NOMO-1 treated with dmso at 0.1 percent for 144 hours (cell line): ENCODE measurements at regions not wholly inside any gene's neighbourhood (a gene's known extent, or its start where the extent isn't known, plus 50 kb on each side); places are given as distances from the start of the nearest gene placed in this dataset.
"Not testable (repeated sequence)": the region's sequence is repeated elsewhere in the genome, so short reads cannot be mapped to it uniquely, and the experiment has no call there.

Source experiments
- DNase-seq: peaks from one replicate; lab custom pipeline; 2025; ENCODE audit not compliant: unreplicated experiment; lab: John Stamatoyannopoulos, UW

- DNase-seq, result no peak
Measured at GRCh38 chr11:13166036-13166435, 111.6 kb upstream of the BMAL1 start.

- DNase-seq, result no peak
Measured at GRCh38 chr11:13168271-13168670, 109.3 kb upstream of the BMAL1 start.

GRCh38 chr11:13169709-13170108, 107.9 kb upstream of the BMAL1 start:
- DNase-seq, result no peak

- no peak for DNase-seq
Measured at GRCh38 chr11:13174090-13174489, 103.5 kb upstream of the BMAL1 start.

GRCh38 chr11:13183094-13183825, 94.3 kb upstream of the BMAL1 start:
- DNase-seq, result no peak

- DNase-seq, result no peak
Measured at GRCh38 chr11:13183826-13184196, 93.8 kb upstream of the BMAL1 start.

GRCh38 chr11:13184295-13184794, 93.2 kb upstream of the BMAL1 start:
- no peak for DNase-seq

- DNase-seq, result no peak
Measured at GRCh38 chr11:13188179-13188578, 89.4 kb upstream of the BMAL1 start.

GRCh38 chr11:13189561-13190426, 87.8 kb upstream of the BMAL1 start:
- no peak for DNase-seq

GRCh38 chr11:13193613-13194012, 84.0 kb upstream of the BMAL1 start:
- DNase-seq, result no peak

- DNase-seq, result not testable (repeated sequence)
Measured at GRCh38 chr11:13197374-13197773, 80.2 kb upstream of the BMAL1 start.

- peak; percentile 46 for DNase-seq
Measured at GRCh38 chr11:13205486-13205885, 72.1 kb upstream of the BMAL1 start.

- DNase-seq, result no peak
Measured at GRCh38 chr11:13206086-13206640, 71.4 kb upstream of the BMAL1 start.

GRCh38 chr11:13207270-13207664, 70.3 kb upstream of the BMAL1 start:
- DNase-seq, result no peak

- peak; percentile 47 for DNase-seq
Measured at GRCh38 chr11:13207665-13208594, 69.7 kb upstream of the BMAL1 start.

GRCh38 chr11:13208921-13209320, 68.7 kb upstream of the BMAL1 start:
- no peak for DNase-seq

GRCh38 chr11:13209379-13209778, 68.2 kb upstream of the BMAL1 start:
- DNase-seq, result no peak

- DNase-seq, result no peak
Measured at GRCh38 chr11:13210424-13210823, 67.2 kb upstream of the BMAL1 start.

GRCh38 chr11:13214276-13214675, 63.3 kb upstream of the BMAL1 start:
- no peak for DNase-seq

- no peak for DNase-seq
Measured at GRCh38 chr11:13215149-13215548, 62.4 kb upstream of the BMAL1 start.
